WI38 (cell line): ENCODE measurements at regions not wholly inside any gene's neighbourhood (a gene's known extent, or its start where the extent isn't known, plus 50 kb on each side); places are given as distances from the start of the nearest gene placed in this dataset.
"Not testable (repeated sequence)": the region's sequence is repeated elsewhere in the genome, so short reads cannot be mapped to it uniquely, and the experiment has no call there.

Source experiments
- H3K4me3 ChIP-seq: 2 replicates; pipeline ENCODE4 v1.5.1; 2011; ENCODE audit warnings: low read depth, mild to moderate bottlenecking, control low read depth, low read length

- not testable (repeated sequence) for H3K4me3 ChIP-seq
These were observed 235.3 kb downstream of the BCL2L11 start for GRCh38 chr2:111355823-111356511.

- H3K4me3 ChIP-seq: not testable (repeated sequence)
These were observed 235.9 kb downstream of the BCL2L11 start for GRCh38 chr2:111356512-111357031.

- not testable (repeated sequence) for H3K4me3 ChIP-seq
These were observed 245.4 kb downstream of the BCL2L11 start for GRCh38 chr2:111365986-111366640.

GRCh38 chr2:111366641-111367029 is 245.9 kb downstream of the BCL2L11 start:
- not testable (repeated sequence) for H3K4me3 ChIP-seq

GRCh38 chr2:111367080-111367479 is 246.4 kb downstream of the BCL2L11 start:
- not testable (repeated sequence) for H3K4me3 ChIP-seq

- H3K4me3 ChIP-seq: not testable (repeated sequence)
These were observed 247.2 kb downstream of the BCL2L11 start for GRCh38 chr2:111367871-111368270.

GRCh38 chr2:111368288-111368687 is 247.6 kb downstream of the BCL2L11 start:
- not testable (repeated sequence) for H3K4me3 ChIP-seq

GRCh38 chr2:111373060-111373459 is 252.3 kb downstream of the BCL2L11 start:
- H3K4me3 ChIP-seq: not testable (repeated sequence)

- not testable (repeated sequence) for H3K4me3 ChIP-seq
These were observed 253.3 kb downstream of the BCL2L11 start for GRCh38 chr2:111373989-111374388.

- not testable (repeated sequence) for H3K4me3 ChIP-seq
These were observed 254.0 kb downstream of the BCL2L11 start for GRCh38 chr2:111374734-111375133.

GRCh38 chr2:111375320-111375883 is 254.7 kb downstream of the BCL2L11 start:
- not testable (repeated sequence) for H3K4me3 ChIP-seq

GRCh38 chr2:111376272-111376970 is 255.7 kb downstream of the BCL2L11 start:
- H3K4me3 ChIP-seq: not testable (repeated sequence)

GRCh38 chr2:111376971-111377352 is 256.2 kb downstream of the BCL2L11 start:
- not testable (repeated sequence) for H3K4me3 ChIP-seq

- not testable (repeated sequence) for H3K4me3 ChIP-seq
These were observed 256.8 kb downstream of the BCL2L11 start for GRCh38 chr2:111377386-111377959.

GRCh38 chr2:111378348-111378747 is 257.6 kb downstream of the BCL2L11 start:
- not testable (repeated sequence) for H3K4me3 ChIP-seq

GRCh38 chr2:111380733-111381439 is 260.2 kb downstream of the BCL2L11 start:
- not testable (repeated sequence) for H3K4me3 ChIP-seq

GRCh38 chr2:111381530-111382306 is 261.0 kb downstream of the BCL2L11 start:
- H3K4me3 ChIP-seq: not testable (repeated sequence)

GRCh38 chr2:111382507-111382906 is 261.8 kb downstream of the BCL2L11 start:
- H3K4me3 ChIP-seq: not testable (repeated sequence)

- H3K4me3 ChIP-seq: not testable (repeated sequence)
These were observed 262.6 kb downstream of the BCL2L11 start for GRCh38 chr2:111383311-111383710.
